ENCODE measurements at regions not wholly inside any gene's neighbourhood (a gene's known extent, or its start where the extent isn't known, plus 50 kb on each side); places are given as distances from the start of the nearest gene placed in this dataset.

- TF ChIP-seq SUZ12 (IDR thresholded peaks at IDR 0.05; ENCODE audit: extremely low read depth, insufficient read depth, insufficient read length), result no peak
- TF ChIP-seq YY1 (IDR thresholded peaks at IDR 0.05; ENCODE audit: insufficient read depth, insufficient read length), result no peak
- TF ChIP-seq ZNF274 (IDR thresholded peaks at IDR 0.05; ENCODE audit: low read depth, low read length), result no peak
Measured at GRCh38 chr18:65057439-65058083, 693.3 kb upstream of the CDH7 start.
